Loucy (cell line): ENCODE measurements at regions not wholly inside any gene's neighbourhood (a gene's known extent, or its start where the extent isn't known, plus 50 kb on each side); places are given as distances from the start of the nearest gene placed in this dataset.

Experiments
- EZH2phosphoT487 ChIP-seq: fragments of 200-600 bp; IDR thresholded peaks from 2 replicates; pipeline ENCODE4 v1.6.1; 2018; ENCODE audit warnings: antibody characterized with exemption, mild to moderate bottlenecking, moderate library complexity, borderline replicate concordance
- TF ChIP-seq, protein P1 (sequence below): fragments of 200-600 bp; sonication (generic); conservative IDR thresholded peaks from 2 replicates; pipeline ENCODE4 v1.5.1; 2014; ENCODE audit warnings: mild to moderate bottlenecking, antibody characterized with exemption, low read length

- TF ChIP-seq, protein P1, sequence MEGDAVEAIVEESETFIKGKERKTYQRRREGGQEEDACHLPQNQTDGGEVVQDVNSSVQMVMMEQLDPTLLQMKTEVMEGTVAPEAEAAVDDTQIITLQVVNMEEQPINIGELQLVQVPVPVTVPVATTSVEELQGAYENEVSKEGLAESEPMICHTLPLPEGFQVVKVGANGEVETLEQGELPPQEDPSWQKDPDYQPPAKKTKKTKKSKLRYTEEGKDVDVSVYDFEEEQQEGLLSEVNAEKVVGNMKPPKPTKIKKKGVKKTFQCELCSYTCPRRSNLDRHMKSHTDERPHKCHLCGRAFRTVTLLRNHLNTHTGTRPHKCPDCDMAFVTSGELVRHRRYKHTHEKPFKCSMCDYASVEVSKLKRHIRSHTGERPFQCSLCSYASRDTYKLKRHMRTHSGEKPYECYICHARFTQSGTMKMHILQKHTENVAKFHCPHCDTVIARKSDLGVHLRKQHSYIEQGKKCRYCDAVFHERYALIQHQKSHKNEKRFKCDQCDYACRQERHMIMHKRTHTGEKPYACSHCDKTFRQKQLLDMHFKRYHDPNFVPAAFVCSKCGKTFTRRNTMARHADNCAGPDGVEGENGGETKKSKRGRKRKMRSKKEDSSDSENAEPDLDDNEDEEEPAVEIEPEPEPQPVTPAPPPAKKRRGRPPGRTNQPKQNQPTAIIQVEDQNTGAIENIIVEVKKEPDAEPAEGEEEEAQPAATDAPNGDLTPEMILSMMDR: no peak
- TF ChIP-seq EZH2phosphoT487: no peak
Measured at GRCh38 chr4:163955288-163955687, 460.8 kb downstream of the TMA16 start.
